Heart right ventricle (tissue), 16 donors: ENCODE measurements at regions not wholly inside any gene's neighbourhood (a gene's known extent, or its start where the extent isn't known, plus 50 kb on each side); places are given as distances from the start of the nearest gene placed in this dataset.

ENCODE experiments used
- ATAC-seq, 8 donors: fragments of 200-7000 bp; cut with Tn5 transposase; one replicate each; pipeline ENCODE4 v1.9.1; 2020; ENCODE audit warnings: mild to moderate bottlenecking in 8 of 8, moderate library complexity in 8 of 8, moderate number of reproducible peaks in 1 of 8
- DNase-seq, 2 donors: peaks; one replicate each; pipeline ENCODE4 v3.0.0-alpha.2; 2020
- H3K27ac ChIP-seq, 10 donors: fragments of 200-600 bp; sonication (generic) in 2 of 10; one replicate each; pipeline versions ENCODE4 v1.5.0 to v1.8.0; 2020 to 2022; ENCODE audit warnings: mild to moderate bottlenecking in 3 of 10
- H3K27me3 ChIP-seq, 7 donors: fragments of 200-600 bp; one replicate each; pipeline ENCODE4 v1.8.0; 2021 to 2022; ENCODE audit warnings: mild to moderate bottlenecking in 2 of 7
- H3K36me3 ChIP-seq, 9 donors: fragments of 200-600 bp; sonication (generic) in 1 of 9; one replicate each; pipeline versions ENCODE4 v1.5.0 to v1.8.0; 2020 to 2022; ENCODE audit warnings: mild to moderate bottlenecking in 2 of 9
- H3K4me1 ChIP-seq, 9 donors: fragments of 200-600 bp; sonication (generic) in 1 of 9; one replicate each; pipeline versions ENCODE4 v1.5.0 to v1.8.0; 2020 to 2022; ENCODE audit warnings: mild to moderate bottlenecking in 4 of 9
- H3K4me3 ChIP-seq, 10 donors: fragments of 200-600 bp; sonication (generic) in 2 of 10; one replicate each; pipeline versions ENCODE4 v1.5.0 to v1.8.0; 2020 to 2022; ENCODE audit warnings: mild to moderate bottlenecking in 7 of 10, moderate library complexity in 2 of 10
- H3K9me3 ChIP-seq, 11 donors: fragments of 200-600 bp in 10 of 11; sonication (generic) in 2 of 11; one replicate each; pipeline versions ENCODE4 v1.5.0 to v1.8.0; 2013 to 2022; ENCODE audit warnings: mild to moderate bottlenecking in 2 of 11, control low read depth in 1 of 11, moderate library complexity in 1 of 11
- WGBS, 2 donors: extraction: QIAGEN DNeasy Blood & Tissue Kit; methylation state at CpG; one replicate each; pipeline ENCODE4 v1.1.7; 2013; ENCODE audit warnings: inconsistent platforms in 1 of 2; 5-methylcytosine and 5-hydroxymethylcytosine counted together
- intact Hi-C, 10 donors: fragments of 100-400 bp; cut with DNase I; formaldehyde crosslinking; loops; one replicate each; pipeline versions ENCODE4 v1.11.1 to v1.14.2; 2022
- TF ChIP-seq, protein P1 (sequence below), 9 donors: fragments of 200-600 bp; sonication (generic) in 2 of 9; IDR thresholded peaks; one replicate each; pipeline versions ENCODE4 v1.5.0 to v1.8.0; 2021 to 2022; ENCODE audit warnings: antibody characterized with exemption in 9 of 9, mild to moderate bottlenecking in 5 of 9, moderate library complexity in 1 of 9
- donor health status: Arrhythmogenic right ventricular cardiomyopathy.
- donor health status: ischemic (EF 13 %, LVEDD 7.1; RV severe dilation, severe dysfunction).
- donor health status: healthy with polysubstance abuse.
- donor health status: DM: no; HTN: yes; CAD: no.
- donor health status: DM: no; HTN: no; CAD: no.
- donor health status: ischemic (EF 25% LVEDD 6.9; RV normal size, moderate dysfunction).
- donor health status: ischemic (EF 25% LVEDD 5.7; RV mildly dilated, moderate dysfunction).
- donor health status: healthy.
- donor health status: DM: yes; HTN: yes; CAD: no.
- donor health status: Ischemic cardiomyopathy.
- donor health status: ischemic (EF 35%, LVEDD 5.7; RV mildly dilated, moderate dysfunction).
- donor health status: nonischemic (EF 11% LVEDD 7.7; RV severe dilation, severe dysfunction).
- donor health status: DM: yes; HTN: yes; CAD: no.
- donor health status: PGD.
- donor health status: ischemic (EF 29% LVEDD 5.4; RV normal size, mild dysfunction).
- donor health status: nonischemic (EF 23%, LVEDD 6.1; RV moderate dilation, normal function).

- Histone ChIP-seq H3K4me3 (no peak overlapping the region), H3K36me3 (no peaks in the 10 kb centered on the region), H3K9me3 (no peaks in the 10 kb centered on the region), H3K27ac (no peak overlapping the region), H3K27me3 (no peaks in the 10 kb centered on the region), H3K4me1 (no peaks in the 10 kb centered on the region)
- ATAC-seq (no peak), DNase-seq (no peak)
- TF ChIP-seq, protein P1, sequence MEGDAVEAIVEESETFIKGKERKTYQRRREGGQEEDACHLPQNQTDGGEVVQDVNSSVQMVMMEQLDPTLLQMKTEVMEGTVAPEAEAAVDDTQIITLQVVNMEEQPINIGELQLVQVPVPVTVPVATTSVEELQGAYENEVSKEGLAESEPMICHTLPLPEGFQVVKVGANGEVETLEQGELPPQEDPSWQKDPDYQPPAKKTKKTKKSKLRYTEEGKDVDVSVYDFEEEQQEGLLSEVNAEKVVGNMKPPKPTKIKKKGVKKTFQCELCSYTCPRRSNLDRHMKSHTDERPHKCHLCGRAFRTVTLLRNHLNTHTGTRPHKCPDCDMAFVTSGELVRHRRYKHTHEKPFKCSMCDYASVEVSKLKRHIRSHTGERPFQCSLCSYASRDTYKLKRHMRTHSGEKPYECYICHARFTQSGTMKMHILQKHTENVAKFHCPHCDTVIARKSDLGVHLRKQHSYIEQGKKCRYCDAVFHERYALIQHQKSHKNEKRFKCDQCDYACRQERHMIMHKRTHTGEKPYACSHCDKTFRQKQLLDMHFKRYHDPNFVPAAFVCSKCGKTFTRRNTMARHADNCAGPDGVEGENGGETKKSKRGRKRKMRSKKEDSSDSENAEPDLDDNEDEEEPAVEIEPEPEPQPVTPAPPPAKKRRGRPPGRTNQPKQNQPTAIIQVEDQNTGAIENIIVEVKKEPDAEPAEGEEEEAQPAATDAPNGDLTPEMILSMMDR (IDR thresholded peaks at IDR 0.05), result no peak
- intact Hi-C loops, result no loop called here
- 71 to 73% methylated on average over 2 of the region's 2 CpGs for WGBS, 2 donors
Observed at GRCh38 chr12:100703337-100703736, 91.2 kb upstream of the ANO4 start.

DNA sequence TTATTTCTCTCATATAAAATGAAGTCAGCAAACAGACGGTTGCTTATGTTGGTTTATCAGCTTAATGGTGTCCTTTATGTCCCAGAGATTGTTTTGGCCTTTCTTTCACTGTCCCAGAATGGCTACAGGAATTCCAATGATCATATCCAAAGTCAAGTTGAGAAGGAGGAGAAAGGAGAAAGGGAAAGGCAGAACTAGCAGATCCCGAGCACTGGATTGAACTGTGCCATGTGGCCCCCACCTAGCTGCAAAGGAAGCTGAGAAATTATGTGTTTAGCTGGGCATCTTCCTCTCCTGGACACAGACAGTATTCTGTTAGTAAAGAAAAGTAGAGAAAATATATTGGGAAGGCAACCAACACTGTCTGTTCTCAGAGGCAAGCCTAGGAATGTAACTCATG is 90.7 kb upstream of the ANO4 start:
- intact Hi-C loops, result no loop called here
- TF ChIP-seq, protein P1 (IDR thresholded peaks at IDR 0.05), result no peak
- WGBS, 2 donors, result 77 to 78% methylated on average over 2 of the region's 2 CpGs
- ATAC-seq, result no peak
- Histone ChIP-seq H3K36me3 (no peaks in the 10 kb centered on the region), H3K27me3 (no peaks in the 10 kb centered on the region), H3K27ac (no peak overlapping the region), H3K9me3 (no peaks in the 10 kb centered on the region), H3K4me3 (no peak overlapping the region), H3K4me1 (no peaks in the 10 kb centered on the region)
- DNase-seq, result no peak

GRCh38 chr12:100706033-100706432 is 88.5 kb upstream of the ANO4 start:
- no peaks in the 10 kb centered on the region for H3K36me3 ChIP-seq
- WGBS, 2 donors, result 76 to 78% methylated on average over 3 of the region's 3 CpGs
- intact Hi-C loops, result no loop called here
- no peaks in the 10 kb centered on the region for H3K27me3 ChIP-seq
- no peak for ATAC-seq
- no peaks in the 10 kb centered on the region for H3K9me3 ChIP-seq
- no peak for DNase-seq
- H3K4me1 ChIP-seq, result no peaks in the 10 kb centered on the region
- TF ChIP-seq, protein P1 (IDR thresholded peaks at IDR 0.05), result no peak
- no peak overlapping the region for H3K27ac ChIP-seq
- H3K4me3 ChIP-seq, result no peak overlapping the region

- intact Hi-C loops, result no loop called here
- DNase-seq (no peak), ATAC-seq (no peak)
- no peaks in the 10 kb centered on the region for H3K9me3 ChIP-seq
- no peaks in the 10 kb centered on the region for H3K4me1 ChIP-seq
- H3K36me3 ChIP-seq, result no peaks in the 10 kb centered on the region
- 0 to 38% methylated on average over 1 of the region's 1 CpG for WGBS, 2 donors
- H3K4me3 ChIP-seq, result no peak overlapping the region
- H3K27me3 ChIP-seq, result peaks cover 0 to 2% (median 0%) of the 10 kb centered on the region in 7 donors
- TF ChIP-seq, protein P1 (IDR thresholded peaks at IDR 0.05), result no peak
- H3K27ac ChIP-seq, result no peak overlapping the region
Observed at GRCh38 chr12:100708591-100708990, 86.0 kb upstream of the ANO4 start.
